CD4-positive, alpha-beta T cell (primary cell): ENCODE measurements at regions not wholly inside any gene's neighbourhood (a gene's known extent, or its start where the extent isn't known, plus 50 kb on each side); places are given as distances from the start of the nearest gene placed in this dataset.
A peak's percentile ranks its signal among the peaks of the same experiment; 100 is the strongest.
"Not testable (repeated sequence)": the region's sequence is repeated elsewhere in the genome, so short reads cannot be mapped to it uniquely, and the experiment has no call there.

Source experiments
- ATAC-seq: fragments of 200-7000 bp; cut with Tn5 transposase; one replicate; pipeline ENCODE4 v1.10.0; 2022; ENCODE audit warnings: mild to moderate bottlenecking; ENCODE audit not compliant: poor library complexity
- CTCF ChIA-PET: fragments of 350-600 bp; sonication (Branson Sonifier 250); formaldehyde crosslinking; loops from one replicate; lab custom pipeline; 2021; ENCODE audit warnings: antibody characterized with exemption, inconsistent platforms; lab: Charles Lee
- POLR2A ChIA-PET: fragments of 350-600 bp; sonication (Branson Sonifier 250); formaldehyde crosslinking; loops from one replicate; lab custom pipeline; 2021; ENCODE audit warnings: antibody characterized with exemption, inconsistent platforms; lab: Charles Lee
- DNase-seq, 14 experiments: peaks; one replicate each; pipeline ENCODE4 v3.0.0-alpha.2; 2013 to 2020; ENCODE audit warnings: mixed read lengths in 2 of 14
- H3K27ac ChIP-seq, 2 donors: one replicate each; pipeline versions ENCODE4 v1.5.1 to v1.7.0; 2013; ENCODE audit warnings: low read length in 2 of 2, low read depth in 1 of 2, mild to moderate bottlenecking in 1 of 2
- H3K27me3 ChIP-seq, 2 experiments: 1 replicate in 1 of 2; 2 replicates in 1 of 2; pipeline versions ENCODE4 v1.6.1 to v1.7.0; 2013; ENCODE audit warnings: low read length in 2 of 2, control low read depth in 1 of 2, mild to moderate bottlenecking in 1 of 2, moderate library complexity in 1 of 2; ENCODE audit not compliant: insufficient read depth in 2 of 2, control insufficient read depth in 1 of 2
- H3K36me3 ChIP-seq: one replicate; pipeline ENCODE4 v1.6.1; 2013; ENCODE audit warnings: low read length, control low read depth; ENCODE audit not compliant: insufficient read depth
- H3K4me1 ChIP-seq: one replicate; pipeline ENCODE4 v1.6.1; 2013; ENCODE audit warnings: low read length, control low read depth; ENCODE audit not compliant: insufficient read depth
- H3K4me3 ChIP-seq: one replicate; pipeline ENCODE4 v1.5.1; 2013; ENCODE audit warnings: mild to moderate bottlenecking, low read length, moderate library complexity
- H3K9me3 ChIP-seq, 2 experiments: 1 replicate in 1 of 2; 2 replicates in 1 of 2; pipeline versions ENCODE4 v1.6.1 to v1.7.0; 2013; ENCODE audit warnings: low read length in 2 of 2, mild to moderate bottlenecking in 2 of 2, control low read depth in 1 of 2, moderate library complexity in 1 of 2; ENCODE audit not compliant: control insufficient read depth in 1 of 2, insufficient read depth in 1 of 2
- H3K27ac Mint-ChIP-seq: one replicate; pipeline ENCODE4 v1.8.0; 2020; ENCODE audit warnings: mixed read lengths
- H3K27me3 Mint-ChIP-seq: one replicate; pipeline ENCODE4 v1.8.0; 2021; ENCODE audit warnings: mixed read lengths
- H3K36me3 Mint-ChIP-seq: one replicate; pipeline ENCODE4 v1.8.0; 2021; ENCODE audit warnings: low read depth, mixed read lengths
- H3K4me1 Mint-ChIP-seq: one replicate; pipeline ENCODE4 v1.8.0; 2021; ENCODE audit warnings: low read depth, mixed read lengths
- H3K4me3 Mint-ChIP-seq: one replicate; pipeline ENCODE4 v1.8.0; 2020; ENCODE audit warnings: mild to moderate bottlenecking, mixed read lengths
- H3K9me3 Mint-ChIP-seq: one replicate; pipeline ENCODE4 v1.8.0; 2020; ENCODE audit warnings: mixed read lengths
- CTCF ChIP-seq: fragments of 200-600 bp; IDR thresholded peaks from one replicate; pipeline ENCODE4 v1.8.0; 2022; ENCODE audit warnings: antibody characterized with exemption, mild to moderate bottlenecking
- intact Hi-C, 2 experiments: fragments of 100-400 bp; cut with DNase I in 1 of 2; cut with micrococcal nuclease in 1 of 2; formaldehyde crosslinking; loops; one replicate each; pipeline versions ENCODE4 v1.15.1 to v1.9.0; 2023 to 2025; cut with DNase I, micrococcal nuclease

- H3K27ac ChIP-seq: no peak overlapping the region
- Mint-ChIP-seq H3K36me3 (peaks cover 2% of the 10 kb centered on the region), H3K9me3 (no peaks in the 10 kb centered on the region), H3K27ac (peak overlapping the region; percentile 83), H3K27me3 (no peaks in the 10 kb centered on the region), H3K4me1 (peaks cover 57% of the 10 kb centered on the region), H3K4me3 (peak overlapping the region; percentile 72)
- CTCF ChIA-PET: interaction anchor here (0.5 to 2.1 kb wide), 6 partner anchors 22 to 753 kb away, joined by 3 to 6 read pairs (median 4); no protein-coding TSS in a partner anchor
- no peaks in the 10 kb centered on the region for H3K9me3 ChIP-seq
- no peaks in the 10 kb centered on the region for H3K36me3 ChIP-seq
- TF ChIP-seq CTCF: peak; percentile 44
- H3K4me1 ChIP-seq: peaks cover 28% of the 10 kb centered on the region
- ATAC-seq (peak; percentile 50), DNase-seq (peak in 3 of 14 experiments; percentile 59 to 66 (median 64))
- no peaks in the 10 kb centered on the region for H3K27me3 ChIP-seq
- peak overlapping the region; percentile 38 for H3K4me3 ChIP-seq
- intact Hi-C loops: loop anchor here in 1 of 2 experiments (5.0 to 10.0 kb wide), 2 partner anchors 41 to 773 kb away; partner anchors contain the start of gene CHST7
- POLR2A ChIA-PET: interaction anchor here (0.6 to 2.6 kb wide), 3 partner anchors 32 to 164 kb away, joined by 3 to 18 read pairs (median 16); no protein-coding TSS in a partner anchor
Measured at GRCh38 chrX:45801554-45801953, 600.9 kb upstream of the DIPK2B start.

- H3K27me3 ChIP-seq, H3K36me3 ChIP-seq, H3K36me3 Mint-ChIP-seq, H3K9me3 Mint-ChIP-seq, H3K27me3 Mint-ChIP-seq, H3K27ac ChIP-seq, H3K9me3 ChIP-seq: not testable (repeated sequence)
- DNase-seq: peak in 7 of 14 experiments; percentile 9 to 79 (median 45)
- Histone ChIP-seq H3K4me3 (peak overlapping the region; percentile 38), H3K4me1 (peaks cover 25% of the 10 kb centered on the region)
- intact Hi-C loops: loop anchor here in 1 of 2 experiments (5.0 to 10.0 kb wide), 2 partner anchors 41 to 774 kb away; partner anchors contain the start of gene CHST7
- POLR2A ChIA-PET: interaction anchor here (0.6 to 2.6 kb wide), 5 partner anchors 31 to 163 kb away, joined by 3 to 18 read pairs (median 4); no protein-coding TSS in a partner anchor
- CTCF ChIA-PET: interaction anchor here (0.8 to 2.1 kb wide), 3 partner anchors 15 to 48 kb away, joined by 4 to 6 read pairs (median 5); no protein-coding TSS in a partner anchor
- Mint-ChIP-seq H3K4me3 (peak overlapping the region; percentile 72), H3K27ac (peak overlapping the region; percentile 83), H3K4me1 (peaks cover 57% of the 10 kb centered on the region)
- ATAC-seq: peak; percentile 66
Measured at GRCh38 chrX:45800746-45801453, 600.2 kb upstream of the DIPK2B start.

DNA sequence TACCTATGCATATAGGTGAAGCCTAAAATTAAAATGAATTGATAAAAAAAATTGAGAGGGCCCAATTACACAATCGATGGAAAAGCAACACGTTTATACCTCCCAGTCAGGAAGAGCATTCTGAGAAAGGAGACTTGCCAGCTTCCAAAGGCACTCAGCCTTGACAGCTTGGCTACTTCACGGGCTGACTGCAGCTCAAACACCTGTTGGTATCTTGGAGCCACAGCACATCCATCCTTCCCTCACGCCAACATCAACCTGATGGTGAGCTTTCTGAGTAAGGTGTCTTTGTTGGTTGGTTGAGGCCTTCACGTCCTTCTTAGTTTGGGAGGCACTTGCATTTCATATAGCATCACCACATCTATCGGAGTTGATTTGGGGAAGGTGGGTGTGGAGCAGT is 598.9 kb upstream of the DIPK2B start:
- no peaks in the 10 kb centered on the region for H3K36me3 ChIP-seq
- H3K4me3 Mint-ChIP-seq: peak overlapping the region; percentile 40
- H3K27me3 ChIP-seq: no peaks in the 10 kb centered on the region
- no peaks in the 10 kb centered on the region for H3K36me3 Mint-ChIP-seq
- CTCF ChIA-PET: no interaction called here
- TF ChIP-seq CTCF: no peak
- peaks cover 60% of the 10 kb centered on the region for H3K4me1 Mint-ChIP-seq
- POLR2A ChIA-PET: interaction anchor here (1.1 to 2.5 kb wide), 3 partner anchors 9 to 30 kb away, joined by 3 to 18 read pairs (median 4); no protein-coding TSS in a partner anchor
- DNase-seq: no peak
- H3K4me3 ChIP-seq: peak overlapping the region; percentile 29
- H3K27me3 Mint-ChIP-seq: no peaks in the 10 kb centered on the region
- no peak overlapping the region for H3K27ac ChIP-seq
- no peaks in the 10 kb centered on the region for H3K9me3 Mint-ChIP-seq
- peak overlapping the region; percentile 86 for H3K27ac Mint-ChIP-seq
- H3K9me3 ChIP-seq: no peaks in the 10 kb centered on the region
- no peak for ATAC-seq
- intact Hi-C loops: loop anchor here (2.0 to 5.0 kb wide), 2 partner anchors 25 to 37 kb away; no protein-coding TSS in a partner anchor
- H3K4me1 ChIP-seq: peaks cover 24% of the 10 kb centered on the region
